Rectal smooth muscle tissue (tissue), 1 donor: ENCODE measurements at regions not wholly inside any gene's neighbourhood (a gene's known extent, or its start where the extent isn't known, plus 50 kb on each side); places are given as distances from the start of the nearest gene placed in this dataset.

Source experiments
- H3K27ac ChIP-seq: one replicate; pipeline ENCODE4 v1.7.0; 2013; ENCODE audit warnings: low read depth, low read length, inconsistent platforms
- H3K27me3 ChIP-seq: one replicate; pipeline ENCODE4 v1.7.0; 2013; ENCODE audit warnings: low read length; ENCODE audit not compliant: control insufficient read depth, insufficient read depth
- H3K36me3 ChIP-seq: one replicate; pipeline ENCODE4 v1.7.0; 2013; ENCODE audit warnings: low read length; ENCODE audit not compliant: control insufficient read depth, insufficient read depth
- H3K4me1 ChIP-seq: one replicate; pipeline ENCODE4 v1.7.0; 2013; ENCODE audit warnings: low read length; ENCODE audit not compliant: control insufficient read depth, insufficient read depth
- H3K4me3 ChIP-seq: one replicate; pipeline ENCODE4 v1.7.0; 2013; ENCODE audit warnings: low read length
- H3K9ac ChIP-seq: one replicate; pipeline ENCODE4 v1.7.0; 2013; ENCODE audit warnings: low read length

DNA sequence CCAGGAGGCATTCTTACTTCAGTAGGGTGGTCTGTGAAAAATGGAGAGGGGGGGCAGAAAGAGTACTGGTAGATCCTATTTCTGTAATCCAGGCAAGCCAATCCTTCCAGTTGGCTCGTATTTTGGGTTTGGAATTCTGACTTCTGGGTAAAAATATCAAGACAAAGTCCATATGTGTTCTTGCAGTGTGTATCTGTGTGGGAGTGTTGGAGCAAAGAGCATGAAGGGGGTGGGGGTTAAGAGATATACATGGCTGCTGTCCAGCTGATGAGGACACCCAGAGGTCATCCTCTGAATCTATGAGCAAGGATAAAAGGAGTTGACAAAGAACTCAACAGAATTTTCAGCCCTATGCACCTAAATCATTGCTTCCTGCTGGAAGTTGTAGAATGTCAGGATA is 375.8 kb upstream of the PIK3C3 start:
- Histone ChIP-seq H3K27me3 (no peaks in the 10 kb centered on the region), H3K27ac (no peak overlapping the region), H3K36me3 (no peaks in the 10 kb centered on the region), H3K4me1 (no peaks in the 10 kb centered on the region), H3K4me3 (no peak overlapping the region), H3K9ac (no peak overlapping the region)

DNA sequence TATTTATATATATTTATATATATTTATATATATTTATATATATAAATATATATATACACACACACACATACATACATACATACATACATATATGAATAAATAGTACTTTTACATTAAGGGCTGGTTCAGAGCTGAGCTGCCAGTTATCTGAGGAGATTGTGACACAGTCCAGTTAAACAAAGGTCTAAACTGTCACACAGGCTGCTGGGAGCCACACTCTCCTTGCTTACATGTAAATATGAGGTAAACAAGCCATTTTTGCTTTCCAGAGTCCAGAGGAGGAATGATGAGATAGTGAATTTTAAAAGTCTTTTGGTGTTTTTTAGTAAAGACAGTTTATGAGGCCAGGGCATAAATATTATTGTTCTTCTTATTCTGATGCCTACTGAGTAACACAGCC is 377.5 kb upstream of the PIK3C3 start:
- H3K27me3 ChIP-seq, result no peaks in the 10 kb centered on the region
- no peak overlapping the region for H3K4me3 ChIP-seq
- H3K36me3 ChIP-seq, result no peaks in the 10 kb centered on the region
- no peak overlapping the region for H3K9ac ChIP-seq
- no peaks in the 10 kb centered on the region for H3K4me1 ChIP-seq
- H3K27ac ChIP-seq, result no peak overlapping the region

DNA sequence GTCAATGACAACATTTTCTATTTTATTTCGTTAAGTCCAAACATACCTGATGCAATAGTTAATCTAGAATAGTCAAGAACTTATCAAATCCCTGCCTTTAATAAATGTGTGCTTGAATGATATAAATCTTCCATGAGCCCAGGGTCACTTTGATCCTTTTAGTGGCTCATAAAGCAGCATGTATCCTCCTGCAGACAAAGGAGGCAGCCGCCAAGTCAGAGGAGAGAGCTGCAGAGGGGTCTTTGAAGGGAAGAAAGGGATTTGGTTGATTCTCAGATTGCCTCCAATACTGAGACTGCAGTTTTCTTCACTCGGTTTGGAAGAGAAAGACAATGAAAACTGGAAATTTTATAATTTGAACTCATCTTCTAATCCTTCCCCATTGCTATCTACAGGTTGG is 378.4 kb upstream of the PIK3C3 start:
- Histone ChIP-seq H3K4me1 (no peaks in the 10 kb centered on the region), H3K9ac (no peak overlapping the region), H3K36me3 (no peaks in the 10 kb centered on the region), H3K27ac (no peak overlapping the region), H3K4me3 (no peak overlapping the region), H3K27me3 (no peaks in the 10 kb centered on the region)

DNA sequence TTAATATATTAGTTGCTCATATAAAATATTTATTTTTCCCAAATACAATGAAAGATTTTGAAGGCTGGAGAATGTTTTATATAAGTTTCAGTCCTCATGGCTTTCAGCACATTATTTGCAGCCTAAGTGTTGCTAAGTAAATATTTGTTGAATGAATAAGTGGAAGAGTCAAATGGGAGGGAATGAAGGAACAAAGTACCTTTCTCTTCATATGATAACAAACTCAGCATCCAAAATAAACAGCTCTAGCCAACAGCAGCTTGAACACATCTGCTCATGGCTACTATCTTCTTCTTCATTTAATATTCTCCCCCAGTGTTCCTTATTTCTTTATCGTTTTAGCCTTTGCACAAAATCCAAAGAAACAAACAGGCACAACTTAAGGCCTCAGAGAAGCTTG is 385.2 kb upstream of the PIK3C3 start:
- Histone ChIP-seq H3K9ac (no peak overlapping the region), H3K4me3 (no peak overlapping the region), H3K36me3 (no peaks in the 10 kb centered on the region), H3K27me3 (no peaks in the 10 kb centered on the region), H3K27ac (no peak overlapping the region), H3K4me1 (no peaks in the 10 kb centered on the region)

DNA sequence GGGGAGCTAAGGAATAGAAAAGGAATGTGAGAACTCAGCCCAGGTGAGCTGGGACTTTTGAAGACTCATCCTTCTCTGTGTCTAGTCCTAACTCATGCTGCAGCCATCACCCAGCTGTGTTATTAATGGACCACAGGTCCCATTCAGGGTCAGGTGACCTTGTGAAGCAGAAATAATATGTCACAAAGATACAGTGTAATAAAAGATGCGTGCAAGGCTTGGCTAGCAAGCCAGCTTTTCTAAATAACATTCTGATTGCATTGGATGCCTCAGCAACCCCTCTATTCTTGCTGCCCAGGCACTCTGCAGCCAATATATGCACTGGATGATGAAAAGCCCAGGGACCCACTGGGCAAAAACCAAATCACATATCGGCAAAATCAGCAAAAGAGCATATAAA is 393.1 kb upstream of the PIK3C3 start:
- Histone ChIP-seq H3K9ac (no peak overlapping the region), H3K36me3 (no peaks in the 10 kb centered on the region), H3K27me3 (no peaks in the 10 kb centered on the region), H3K4me1 (no peaks in the 10 kb centered on the region), H3K27ac (no peak overlapping the region), H3K4me3 (no peak overlapping the region)

DNA sequence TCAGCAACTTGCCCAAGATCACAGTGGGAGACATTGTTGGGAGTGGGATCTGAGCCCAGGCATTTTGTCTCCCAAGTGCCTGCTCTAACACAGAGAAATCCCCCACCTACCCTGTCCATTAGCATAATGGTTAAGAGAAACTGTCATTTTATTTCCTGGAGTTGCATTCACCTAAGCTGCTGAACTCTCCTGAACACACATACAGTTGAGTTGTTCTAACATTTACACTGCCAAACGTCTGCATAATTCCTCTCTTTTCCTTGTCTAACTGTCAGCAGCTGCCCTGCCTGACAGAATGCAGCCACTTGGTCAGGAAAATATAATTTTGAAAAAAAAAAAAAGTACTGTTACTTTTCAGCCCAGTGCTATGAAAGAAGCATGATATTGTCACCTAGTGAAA is 396.3 kb upstream of the PIK3C3 start:
- Histone ChIP-seq H3K4me1 (no peaks in the 10 kb centered on the region), H3K27me3 (no peaks in the 10 kb centered on the region), H3K27ac (no peak overlapping the region), H3K36me3 (no peaks in the 10 kb centered on the region), H3K4me3 (no peak overlapping the region), H3K9ac (no peak overlapping the region)

DNA sequence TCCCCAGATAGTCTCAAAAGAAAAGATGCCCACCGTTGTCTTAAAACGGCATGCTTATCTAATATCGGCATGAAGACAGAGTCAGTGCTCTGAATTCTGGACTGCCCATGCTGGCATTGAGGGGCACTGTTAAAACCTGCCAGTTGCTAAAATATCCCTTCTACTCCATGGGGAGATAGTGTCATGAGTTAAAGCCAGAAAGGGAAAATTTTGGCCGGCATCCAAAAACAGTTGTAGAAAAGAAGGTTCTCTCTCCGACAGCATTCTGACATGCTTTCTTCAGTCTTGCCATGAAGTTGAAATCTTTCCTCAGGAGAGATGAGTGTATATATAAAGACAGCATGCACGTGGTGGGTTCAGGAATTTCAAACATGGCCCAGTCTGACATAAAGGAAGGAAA is 401.3 kb upstream of the PIK3C3 start:
- Histone ChIP-seq H3K27ac (no peak overlapping the region), H3K27me3 (no peaks in the 10 kb centered on the region), H3K4me1 (no peaks in the 10 kb centered on the region), H3K4me3 (no peak overlapping the region), H3K9ac (no peak overlapping the region), H3K36me3 (no peaks in the 10 kb centered on the region)

DNA sequence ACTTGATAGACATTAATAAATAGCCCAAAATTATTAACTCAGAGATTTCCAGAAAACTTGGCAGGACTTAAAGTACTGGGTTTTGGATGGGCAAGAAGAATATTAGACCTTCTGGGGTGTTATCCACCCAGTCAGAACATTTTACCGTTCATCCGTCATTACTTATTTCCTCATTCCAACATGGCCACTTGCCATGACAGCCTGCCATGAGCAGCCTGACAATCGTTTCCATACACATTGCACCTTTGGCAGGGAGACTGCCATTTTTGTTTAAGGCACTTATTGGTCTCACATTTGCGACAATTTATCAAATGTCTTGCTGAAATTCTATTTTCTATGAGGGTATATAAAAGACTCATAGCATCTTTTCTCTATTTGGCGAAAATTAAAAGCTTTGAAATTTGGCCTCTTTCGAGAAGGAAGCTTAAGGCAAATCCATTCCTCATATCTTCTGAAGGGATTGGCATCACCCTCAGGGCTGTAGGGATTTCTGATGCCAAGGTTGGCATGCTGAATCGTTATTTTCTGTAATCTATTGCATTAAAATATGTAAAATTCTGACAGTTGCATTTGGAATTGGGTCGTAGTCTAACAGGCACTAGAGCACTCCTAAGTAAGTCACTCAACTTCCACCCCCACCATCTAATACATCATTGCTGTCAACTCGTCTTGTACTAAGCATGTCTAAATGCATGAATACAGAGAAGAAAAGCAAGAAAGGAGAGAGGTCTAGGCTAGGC is 406.3 kb upstream of the PIK3C3 start:
- no peaks in the 10 kb centered on the region for H3K36me3 ChIP-seq
- no peaks in the 10 kb centered on the region for H3K27me3 ChIP-seq
- H3K4me3 ChIP-seq, result no peak overlapping the region
- H3K27ac ChIP-seq, result no peak overlapping the region
- H3K9ac ChIP-seq, result no peak overlapping the region
- no peaks in the 10 kb centered on the region for H3K4me1 ChIP-seq

DNA sequence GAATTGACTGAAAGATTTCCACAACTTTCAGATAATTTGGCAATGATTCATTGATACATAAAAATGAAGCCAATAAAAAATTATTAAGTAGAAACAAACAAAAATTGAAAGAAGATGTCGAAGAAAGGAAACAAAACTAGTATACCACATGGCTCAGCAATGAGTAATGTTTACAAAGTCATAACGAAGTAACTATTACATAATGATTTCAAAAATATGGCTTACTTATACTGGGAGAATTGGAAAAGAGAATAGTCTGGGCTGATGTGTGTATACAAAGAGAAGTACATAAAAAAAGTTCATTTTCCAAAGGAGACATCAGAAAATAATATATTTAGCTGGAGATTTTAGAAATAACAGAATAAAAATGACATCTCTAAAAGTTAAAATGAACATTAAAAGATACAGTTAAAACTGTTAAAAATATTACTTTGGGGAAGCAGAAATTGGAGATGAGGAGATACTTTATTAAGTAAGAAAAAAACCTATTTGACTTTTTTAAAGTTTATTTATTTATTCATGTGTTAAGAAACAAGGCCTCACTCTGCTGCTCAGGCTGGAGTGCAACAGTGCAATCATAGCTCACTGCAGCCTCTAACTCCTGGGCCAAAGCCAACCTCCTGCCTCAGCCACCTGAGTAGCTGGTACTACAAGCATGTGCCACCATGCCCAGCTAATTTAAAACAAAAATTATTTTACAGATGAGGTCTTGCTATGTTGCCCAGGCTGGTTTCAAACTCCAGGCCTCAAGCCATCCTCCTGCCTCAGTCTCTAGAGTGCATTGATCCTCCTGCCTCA is 409.7 kb upstream of the PIK3C3 start:
- Histone ChIP-seq H3K27me3 (no peaks in the 10 kb centered on the region), H3K4me1 (no peaks in the 10 kb centered on the region), H3K9ac (no peak overlapping the region), H3K4me3 (no peak overlapping the region), H3K36me3 (no peaks in the 10 kb centered on the region), H3K27ac (no peak overlapping the region)

DNA sequence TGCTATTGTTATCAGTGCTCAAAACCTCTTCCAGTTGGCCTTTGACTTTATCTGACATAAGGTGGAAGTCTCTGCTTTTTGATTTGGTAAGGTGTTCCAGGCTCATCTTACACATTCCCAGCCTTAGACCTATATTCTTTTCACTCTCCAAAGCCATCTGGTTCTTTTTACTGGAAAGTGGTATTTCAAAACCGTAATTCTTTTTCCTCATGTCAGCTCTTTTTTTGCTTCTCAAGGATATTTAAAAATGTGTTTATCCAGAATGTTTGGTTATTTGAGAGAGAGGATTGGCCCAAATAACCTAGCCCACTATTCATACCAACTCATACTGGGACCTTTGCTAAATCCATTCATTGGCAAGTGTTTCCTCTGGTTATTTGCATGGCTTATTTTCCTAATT is 411.2 kb upstream of the PIK3C3 start:
- Histone ChIP-seq H3K27me3 (no peaks in the 10 kb centered on the region), H3K9ac (no peak overlapping the region), H3K36me3 (no peaks in the 10 kb centered on the region), H3K4me3 (no peak overlapping the region), H3K27ac (no peak overlapping the region), H3K4me1 (no peaks in the 10 kb centered on the region)

DNA sequence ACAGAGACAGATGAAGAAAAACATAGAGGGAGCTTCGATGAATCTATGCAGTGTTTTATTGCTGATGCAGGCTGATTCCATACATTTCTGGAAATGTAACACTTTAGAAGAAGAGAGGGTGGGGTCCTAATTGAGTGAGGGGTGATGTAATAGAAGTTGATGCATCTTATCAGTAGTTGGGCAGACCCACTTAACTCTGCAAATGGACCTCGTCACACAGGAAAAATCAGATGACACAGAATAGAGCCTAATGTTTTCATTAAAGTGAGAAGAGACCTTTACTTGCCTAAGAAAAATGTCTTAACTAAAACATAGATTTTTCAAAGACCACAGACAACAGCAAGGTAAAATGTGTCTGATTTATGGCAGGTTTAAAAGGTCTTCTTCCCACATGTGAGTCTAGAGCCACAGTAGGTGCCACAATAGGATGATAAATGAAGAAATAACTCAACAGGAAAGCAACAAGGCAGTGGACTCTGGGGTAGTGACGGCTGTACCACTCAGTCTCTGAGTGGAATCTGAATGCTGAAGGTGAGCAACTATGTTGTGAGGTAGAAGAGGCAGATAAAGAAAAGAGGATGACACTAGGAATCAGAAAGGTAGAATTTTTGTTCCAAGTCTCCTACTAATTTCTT is 414.7 kb upstream of the PIK3C3 start:
- no peaks in the 10 kb centered on the region for H3K36me3 ChIP-seq
- no peak overlapping the region for H3K9ac ChIP-seq
- H3K27ac ChIP-seq, result no peak overlapping the region
- H3K27me3 ChIP-seq, result no peaks in the 10 kb centered on the region
- no peaks in the 10 kb centered on the region for H3K4me1 ChIP-seq
- H3K4me3 ChIP-seq, result no peak overlapping the region

DNA sequence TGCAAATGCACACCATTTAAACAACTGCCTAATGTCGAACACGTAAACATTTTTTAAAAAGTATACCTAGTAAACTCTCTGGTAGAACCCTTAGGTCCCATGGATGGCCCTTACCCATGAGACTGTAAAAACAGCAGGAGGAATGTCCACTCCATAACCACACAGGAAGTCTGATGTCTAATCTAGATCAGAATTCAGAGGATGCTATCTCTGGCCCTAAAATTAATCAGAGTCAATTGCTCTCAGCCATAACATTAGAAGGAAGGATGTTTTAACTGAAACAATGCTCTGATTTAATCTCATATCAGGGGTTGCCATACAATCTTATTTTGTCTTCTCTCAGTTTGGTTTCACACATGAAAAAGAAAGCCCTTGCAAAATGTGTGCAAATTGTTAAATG is 416.3 kb upstream of the PIK3C3 start:
- H3K36me3 ChIP-seq, result no peaks in the 10 kb centered on the region
- H3K4me1 ChIP-seq, result no peaks in the 10 kb centered on the region
- H3K9ac ChIP-seq, result no peak overlapping the region
- H3K27ac ChIP-seq, result no peak overlapping the region
- no peak overlapping the region for H3K4me3 ChIP-seq
- H3K27me3 ChIP-seq, result no peaks in the 10 kb centered on the region
